Neural cell (in vitro differentiated cells): ENCODE measurements at regions not wholly inside any gene's neighbourhood (a gene's known extent, or its start where the extent isn't known, plus 50 kb on each side); places are given as distances from the start of the nearest gene placed in this dataset.

Experiments
- H2AFZ ChIP-seq: fragments of 200-600, 300-800 bp; sonication (generic), shearing (Covaris generic); 2 replicates; pipeline ENCODE4 v1.6.0; 2014; ENCODE audit warnings: low read depth, mild to moderate bottlenecking, antibody characterized with exemption, low read length, moderate library complexity
- H3F3A ChIP-seq: fragments of 200-600 bp; shearing (Covaris generic); 2 replicates; pipeline ENCODE4 v1.6.1; 2016; ENCODE audit warnings: mild to moderate bottlenecking, moderate library complexity, mixed read lengths, antibody characterized with exemption, low read length; ENCODE audit not compliant: insufficient read depth, poor library complexity, severe bottlenecking
- H3K27ac ChIP-seq: fragments of 200-600, 300-800 bp; sonication (generic), shearing (Covaris generic); 2 replicates; pipeline ENCODE4 v1.5.1; 2014; ENCODE audit warnings: mild to moderate bottlenecking, low read length, moderate library complexity
- H3K27me3 ChIP-seq: fragments of 300-800, 200-600 bp; sonication (generic), shearing (Covaris generic); 2 replicates; pipeline ENCODE4 v1.6.0; 2014; ENCODE audit warnings: mild to moderate bottlenecking, low read depth, low read length, moderate library complexity; ENCODE audit not compliant: insufficient read depth
- H3K36me3 ChIP-seq: fragments of 300-800, 200-600 bp; sonication (generic), shearing (Covaris generic); 2 replicates; pipeline ENCODE4 v1.5.1; 2014; ENCODE audit warnings: mild to moderate bottlenecking, antibody characterized with exemption, low read length, moderate library complexity; ENCODE audit not compliant: insufficient read depth
- H3K4me2 ChIP-seq: fragments of 300-800, 200-600 bp; sonication (generic), shearing (Covaris generic); 2 replicates; pipeline ENCODE4 v1.6.0; 2014; ENCODE audit warnings: mild to moderate bottlenecking, low read length
- H3K4me3 ChIP-seq: fragments of 300-800, 200-600 bp; sonication (generic), shearing (Covaris generic); 2 replicates; pipeline ENCODE4 v1.5.1; 2014; ENCODE audit warnings: mild to moderate bottlenecking, low read length, moderate library complexity
- H3K79me2 ChIP-seq: fragments of 200-600 bp; shearing (Covaris generic); replicated peaks from 2 replicates; pipeline ENCODE4 v1.6.0; 2014; ENCODE audit warnings: mild to moderate bottlenecking, low read length, moderate library complexity; ENCODE audit not compliant: insufficient read depth
- H3K9ac ChIP-seq: fragments of 300-800, 200-600 bp; sonication (generic), shearing (Covaris generic); 2 replicates; pipeline ENCODE4 v1.6.1; 2016; ENCODE audit warnings: mild to moderate bottlenecking, low read length, mixed read lengths
- H3K9me2 ChIP-seq: fragments of 200-600 bp; shearing (Covaris generic); 2 replicates; pipeline ENCODE4 v1.6.1; 2016; ENCODE audit warnings: mild to moderate bottlenecking, low read length, mixed read lengths; ENCODE audit not compliant: insufficient read depth
- H3K9me3 ChIP-seq: fragments of 200-600, 300-800 bp; sonication (generic), shearing (Covaris generic); 2 replicates; pipeline ENCODE4 v1.6.1; 2016; ENCODE audit warnings: mild to moderate bottlenecking, mixed run types, low read length, moderate library complexity, mixed read lengths
- H4K20me1 ChIP-seq: fragments of 200-600 bp; shearing (Covaris generic); 2 replicates; pipeline ENCODE4 v1.6.1; 2016; ENCODE audit warnings: mild to moderate bottlenecking, mixed run types; ENCODE audit not compliant: insufficient read depth
- EP300 ChIP-seq: fragments of 450-650 bp; conservative IDR thresholded peaks from 2 replicates; pipeline ENCODE4 v1.6.1; 2014; ENCODE audit warnings: antibody characterized with exemption, mild to moderate bottlenecking, moderate library complexity; ENCODE audit not compliant: poor library complexity, severe bottlenecking
- EZH2 ChIP-seq: fragments of 200-600, 300-800 bp; shearing (Covaris generic), sonication (generic); IDR thresholded peaks from 2 replicates; pipeline ENCODE4 v1.6.1; 2014; ENCODE audit warnings: antibody characterized with exemption, low read length, borderline replicate concordance, mild to moderate bottlenecking; ENCODE audit not compliant: insufficient read depth, poor library complexity, severe bottlenecking
- MXI1 ChIP-seq: fragments of 450-650 bp; conservative IDR thresholded peaks from 2 replicates; pipeline ENCODE4 v1.6.1; 2014; ENCODE audit warnings: antibody characterized with exemption, mild to moderate bottlenecking; ENCODE audit not compliant: poor library complexity, severe bottlenecking
- POLR2AphosphoS5 ChIP-seq: IDR thresholded peaks from 2 replicates; pipeline ENCODE4 v1.6.1; 2012
- RAD21 ChIP-seq: fragments of 450-650 bp; conservative IDR thresholded peaks from 2 replicates; pipeline ENCODE4 v1.6.1; 2014; ENCODE audit warnings: antibody characterized with exemption, mild to moderate bottlenecking, moderate library complexity
- REST ChIP-seq: IDR thresholded peaks from 2 replicates; pipeline ENCODE4 v1.6.1; 2012; ENCODE audit warnings: borderline replicate concordance
- SMC3 ChIP-seq: fragments of 450-650 bp; conservative IDR thresholded peaks from 2 replicates; pipeline ENCODE4 v1.6.1; 2014; ENCODE audit warnings: antibody characterized with exemption, mild to moderate bottlenecking, moderate library complexity; ENCODE audit not compliant: poor library complexity
- TAF1 ChIP-seq: IDR thresholded peaks from 2 replicates; pipeline ENCODE4 v1.6.1; 2012; ENCODE audit warnings: low read depth
- TF ChIP-seq, protein P1 (sequence below): fragments of 450-650 bp; IDR thresholded peaks from 2 replicates; pipeline ENCODE4 v1.5.1; 2014; ENCODE audit warnings: antibody characterized with exemption, mild to moderate bottlenecking, moderate library complexity; ENCODE audit not compliant: poor library complexity, severe bottlenecking

GRCh38 chr12:13887779-13888388, 93.5 kb downstream of the GRIN2B start:
- Histone ChIP-seq H3K27me3 (no peaks in the 10 kb centered on the region), H3K79me2 (no peaks in the 10 kb centered on the region), H3K9ac (no peak overlapping the region), H4K20me1 (no peaks in the 10 kb centered on the region), H3K9me3 (no peaks in the 10 kb centered on the region), H3F3A (no peaks in the 10 kb centered on the region), H3K4me2 (no peak overlapping the region), H3K36me3 (no peaks in the 10 kb centered on the region), H3K4me3 (no peak overlapping the region), H2AFZ (no peak overlapping the region), H3K27ac (no peak overlapping the region), H3K9me2 (no peaks in the 10 kb centered on the region)
- TF ChIP-seq MXI1, result no peak
- TF ChIP-seq EZH2, result no peak
- TF ChIP-seq RAD21, result no peak
- no peak for TF ChIP-seq EP300
- no peak for TF ChIP-seq TAF1
- TF ChIP-seq, protein P1, sequence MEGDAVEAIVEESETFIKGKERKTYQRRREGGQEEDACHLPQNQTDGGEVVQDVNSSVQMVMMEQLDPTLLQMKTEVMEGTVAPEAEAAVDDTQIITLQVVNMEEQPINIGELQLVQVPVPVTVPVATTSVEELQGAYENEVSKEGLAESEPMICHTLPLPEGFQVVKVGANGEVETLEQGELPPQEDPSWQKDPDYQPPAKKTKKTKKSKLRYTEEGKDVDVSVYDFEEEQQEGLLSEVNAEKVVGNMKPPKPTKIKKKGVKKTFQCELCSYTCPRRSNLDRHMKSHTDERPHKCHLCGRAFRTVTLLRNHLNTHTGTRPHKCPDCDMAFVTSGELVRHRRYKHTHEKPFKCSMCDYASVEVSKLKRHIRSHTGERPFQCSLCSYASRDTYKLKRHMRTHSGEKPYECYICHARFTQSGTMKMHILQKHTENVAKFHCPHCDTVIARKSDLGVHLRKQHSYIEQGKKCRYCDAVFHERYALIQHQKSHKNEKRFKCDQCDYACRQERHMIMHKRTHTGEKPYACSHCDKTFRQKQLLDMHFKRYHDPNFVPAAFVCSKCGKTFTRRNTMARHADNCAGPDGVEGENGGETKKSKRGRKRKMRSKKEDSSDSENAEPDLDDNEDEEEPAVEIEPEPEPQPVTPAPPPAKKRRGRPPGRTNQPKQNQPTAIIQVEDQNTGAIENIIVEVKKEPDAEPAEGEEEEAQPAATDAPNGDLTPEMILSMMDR, result no peak
- no peak for TF ChIP-seq SMC3
- TF ChIP-seq POLR2AphosphoS5, result no peak
- TF ChIP-seq REST, result no peak

- Histone ChIP-seq H4K20me1 (no peaks in the 10 kb centered on the region), H3F3A (no peaks in the 10 kb centered on the region), H3K4me2 (no peak overlapping the region), H2AFZ (no peak overlapping the region), H3K27ac (no peak overlapping the region), H3K27me3 (no peaks in the 10 kb centered on the region), H3K36me3 (no peaks in the 10 kb centered on the region), H3K79me2 (no peaks in the 10 kb centered on the region), H3K9ac (no peak overlapping the region), H3K9me3 (no peaks in the 10 kb centered on the region), H3K4me3 (no peak overlapping the region), H3K9me2 (no peaks in the 10 kb centered on the region)
- TF ChIP-seq RAD21 (no peak), SMC3 (no peak), TAF1 (no peak), POLR2AphosphoS5 (no peak), REST (no peak), EP300 (no peak), MXI1 (no peak), EZH2 (no peak)
- TF ChIP-seq, protein P1, result no peak
Observed at GRCh38 chr12:13882176-13882575, 99.2 kb downstream of the GRIN2B start.
